Dedifferentiated amniotic fluid mesenchymal stem cell (primary cell): ENCODE measurements at regions not wholly inside any gene's neighbourhood (a gene's known extent, or its start where the extent isn't known, plus 50 kb on each side); places are given as distances from the start of the nearest gene placed in this dataset.
"Not testable (repeated sequence)": the region's sequence is repeated elsewhere in the genome, so short reads cannot be mapped to it uniquely, and the experiment has no call there.

Experiments used
- DNase-seq: peaks from one replicate; pipeline ENCODE4 v3.0.0-alpha.2; 2016; ENCODE audit errors: extremely low spot score

DNA sequence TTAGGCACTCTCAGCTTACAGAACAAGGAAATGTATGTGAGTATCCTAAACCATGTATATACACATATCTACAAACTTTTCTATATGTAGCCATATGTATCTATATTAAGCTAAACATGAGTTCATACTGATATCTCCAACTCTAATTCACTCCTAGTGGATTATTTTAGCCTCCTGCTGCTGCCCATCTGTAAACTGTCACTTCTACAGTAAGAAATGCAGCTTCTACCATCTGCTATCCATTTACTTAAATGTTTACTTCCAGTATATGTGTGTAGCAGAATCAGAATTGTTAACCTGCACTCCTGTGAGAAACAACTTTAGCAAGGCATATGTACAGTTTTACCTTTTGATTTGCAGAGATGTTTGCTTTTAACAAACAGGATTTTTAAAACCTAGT is 478.5 kb upstream of the CBLB start:
- no peak for DNase-seq

DNA sequence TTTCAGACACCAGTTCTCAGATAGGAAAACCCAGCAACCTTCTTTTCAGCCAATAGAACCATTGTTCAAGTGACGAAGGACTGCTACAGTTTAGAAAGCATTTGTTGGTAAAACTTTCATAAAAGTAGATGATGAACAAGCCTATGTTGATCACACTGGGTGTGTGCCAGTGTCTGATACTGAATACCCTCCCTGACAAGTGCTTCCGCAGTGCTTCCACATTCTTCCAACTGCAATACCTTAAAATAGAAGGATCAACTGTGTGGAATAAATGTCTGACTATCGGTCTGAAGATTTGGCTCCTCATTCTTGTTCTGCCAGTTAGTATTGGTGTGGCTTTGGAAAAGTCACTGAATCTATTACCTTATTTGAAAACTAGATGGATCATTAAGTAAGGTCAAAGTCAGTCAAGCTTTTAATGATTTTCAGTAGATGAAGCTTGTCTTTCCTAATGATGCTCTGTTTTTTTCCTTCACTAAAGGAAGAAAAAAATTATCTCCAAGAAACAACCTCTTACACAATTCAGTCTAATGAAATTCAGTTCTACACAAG is 479.4 kb upstream of the CBLB start:
- no peak for DNase-seq

DNA sequence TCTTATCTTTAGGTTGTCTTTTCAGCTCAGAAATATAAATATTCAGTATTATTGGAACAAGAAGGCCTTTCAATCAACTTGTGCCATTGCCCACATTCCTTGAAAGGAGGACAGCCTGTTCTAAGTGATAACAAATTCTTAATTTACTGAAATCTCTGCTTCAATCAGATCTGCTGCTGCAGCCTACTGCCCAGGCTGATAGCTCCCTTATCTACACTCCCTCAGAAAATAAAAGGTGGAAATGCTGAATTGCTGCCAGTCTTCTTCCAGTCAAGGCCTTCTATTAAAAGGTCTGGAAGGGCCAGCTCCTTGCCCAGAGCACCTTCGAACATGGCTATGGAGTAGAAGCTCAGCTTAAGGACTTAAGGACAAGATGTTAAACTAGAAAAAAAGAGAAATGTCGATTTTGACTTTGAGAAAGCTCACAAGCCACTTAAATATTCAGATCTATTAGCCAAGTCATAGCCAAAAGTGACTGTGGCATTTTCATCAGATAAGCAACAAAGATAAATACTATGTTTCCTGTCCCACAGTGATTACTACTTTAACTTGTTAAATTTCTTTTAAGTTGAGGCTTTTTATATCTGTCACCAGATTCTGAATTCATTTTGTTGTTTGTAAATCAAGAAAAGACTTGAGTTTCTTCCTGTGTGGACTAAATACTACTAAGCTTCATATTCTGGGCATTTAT is 480.5 kb upstream of the CBLB start:
- no peak for DNase-seq

DNA sequence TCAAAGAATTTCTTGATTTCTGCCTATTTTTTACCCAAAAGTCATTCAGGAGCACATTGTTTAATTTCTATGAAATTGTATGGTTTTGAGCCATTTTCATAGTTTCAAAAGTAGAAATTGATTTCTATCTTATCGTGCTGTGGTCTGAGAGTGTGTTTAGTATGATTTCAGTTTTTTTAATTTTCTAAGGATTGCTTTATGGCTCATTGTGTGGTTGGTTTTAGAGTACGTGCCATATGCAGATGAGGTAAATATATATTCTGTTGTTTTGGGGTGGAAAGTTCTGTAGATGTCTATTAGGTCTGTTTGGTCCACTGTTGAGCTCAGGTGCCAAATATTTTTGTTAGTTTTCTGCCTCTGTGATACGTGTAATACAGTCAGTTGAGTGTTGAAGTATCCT is 487.1 kb upstream of the CBLB start:
- DNase-seq: no peak

DNA sequence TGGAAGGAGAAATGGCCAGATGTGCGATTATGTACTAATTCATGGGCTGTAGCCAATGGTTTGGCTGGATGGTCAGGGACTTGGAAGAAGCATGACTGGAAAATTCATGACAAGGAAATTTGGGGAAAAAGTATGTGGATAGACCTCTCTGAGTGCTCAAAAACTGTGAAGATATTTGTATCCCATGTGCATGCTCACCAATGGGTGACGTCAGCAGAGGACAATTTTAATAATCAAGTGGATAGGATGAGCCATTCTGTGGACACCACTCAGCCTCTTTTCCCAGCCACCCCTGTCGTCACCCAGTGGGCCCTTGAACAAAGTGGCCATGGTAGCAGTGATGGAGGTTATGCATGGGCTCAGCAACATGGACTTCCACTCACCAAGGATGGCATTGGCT is 490.9 kb upstream of the CBLB start:
- no peak for DNase-seq

DNA sequence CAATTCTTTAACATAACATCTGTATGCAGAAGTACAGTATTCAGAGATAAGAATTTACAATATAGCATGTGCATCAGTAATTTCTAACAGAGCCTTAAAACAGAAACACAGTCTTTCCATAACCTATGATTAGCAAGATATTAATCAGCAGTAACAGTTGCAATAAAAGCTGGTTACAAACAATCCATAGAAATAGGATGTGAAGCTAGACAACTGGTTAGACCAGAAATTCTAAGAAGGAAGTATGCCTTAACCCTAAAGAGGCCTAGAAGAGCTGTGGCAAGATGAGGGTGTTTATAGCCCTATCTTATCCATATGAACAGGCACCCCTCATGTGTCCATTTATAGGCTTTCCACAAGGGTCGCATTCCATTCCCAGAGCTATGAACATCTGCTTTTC is 492.1 kb upstream of the CBLB start:
- not testable (repeated sequence) for DNase-seq

DNA sequence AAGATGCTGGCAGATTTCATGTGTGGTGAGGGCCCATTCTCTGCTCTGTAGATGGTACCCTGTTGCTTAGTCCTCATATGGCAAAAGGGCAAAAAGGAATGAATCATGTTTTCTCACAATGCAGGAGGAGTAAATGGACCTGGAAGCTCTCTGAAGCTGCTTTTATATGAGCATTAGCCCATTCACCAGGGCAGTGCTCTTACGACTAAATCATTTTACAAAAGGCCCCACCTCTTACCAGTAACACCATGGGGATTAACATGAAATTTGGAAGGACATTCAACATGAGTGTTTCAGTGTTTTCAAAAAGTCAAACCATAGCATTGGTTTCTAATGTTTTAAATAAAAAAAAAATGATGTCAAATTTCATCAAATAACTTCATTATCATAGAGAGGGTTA is 495.7 kb upstream of the CBLB start:
- DNase-seq: no peak

DNA sequence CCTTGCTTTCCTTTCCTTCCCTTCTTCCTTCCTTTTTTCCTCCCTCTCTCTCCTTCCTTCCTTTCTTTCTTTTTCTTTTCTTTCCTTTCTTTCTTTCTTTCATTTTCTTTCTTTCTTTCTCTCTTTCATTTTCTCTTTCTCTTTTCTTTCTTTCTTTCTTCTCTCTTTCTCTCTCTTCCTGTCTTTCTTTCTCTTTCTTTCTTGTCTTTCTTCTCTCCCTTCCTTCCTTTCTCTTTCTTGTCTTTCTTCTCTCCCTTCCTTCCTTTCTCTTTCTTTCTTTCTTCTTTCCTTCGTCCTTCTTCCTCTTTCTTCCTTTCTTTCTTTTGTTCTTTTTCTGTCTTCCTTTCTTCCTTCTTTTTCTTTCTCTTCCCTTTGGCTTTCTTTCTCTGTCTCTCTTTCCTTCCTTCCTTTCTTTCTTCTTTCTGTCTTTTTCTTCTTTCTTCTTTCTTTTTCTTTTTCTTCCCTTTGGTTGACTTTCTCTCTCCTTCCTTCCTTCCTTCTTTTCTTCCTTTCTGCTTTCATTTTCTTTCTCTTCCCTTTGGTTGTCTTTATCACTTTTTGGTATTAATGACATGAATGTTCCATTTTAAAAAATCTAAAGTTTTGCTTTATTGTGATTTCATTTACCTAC is 496.4 kb upstream of the CBLB start:
- no peak for DNase-seq

DNA sequence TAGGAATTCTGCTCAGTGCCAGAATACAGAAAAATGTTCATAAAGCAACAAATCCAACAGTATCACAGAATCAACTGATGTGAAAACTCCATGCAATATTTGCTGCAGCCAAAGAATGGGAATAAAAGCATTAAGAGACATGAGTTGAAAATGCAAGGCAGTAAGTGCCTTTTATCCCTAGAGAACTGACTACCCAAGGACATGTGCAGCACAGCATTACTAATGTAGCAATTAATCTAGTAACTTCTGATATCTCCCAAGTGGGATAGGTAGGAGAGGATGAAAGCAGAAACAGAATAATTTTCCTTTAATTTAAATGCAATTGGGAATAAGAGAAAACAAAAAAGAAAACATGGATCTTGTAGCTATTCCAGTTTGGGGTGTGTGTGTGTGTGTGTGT is 497.5 kb upstream of the CBLB start:
- DNase-seq: no peak

DNA sequence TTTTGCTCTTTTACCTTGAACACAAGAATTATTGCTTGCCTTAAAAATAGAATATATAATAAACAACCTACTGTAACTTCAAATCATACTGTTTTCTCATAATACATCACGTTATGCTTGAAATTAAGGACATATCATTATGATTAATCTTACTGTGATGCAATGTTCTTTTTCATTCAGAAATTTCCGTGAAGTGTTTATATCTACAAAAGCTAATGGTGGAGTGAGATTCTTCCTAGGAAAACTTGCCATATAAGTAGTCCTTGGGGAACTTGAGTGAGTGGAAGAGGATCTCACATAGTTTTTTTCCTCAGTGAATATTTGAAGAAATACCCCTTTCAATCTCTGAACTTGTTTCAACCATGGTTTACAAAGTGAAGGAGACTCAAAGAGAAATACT is 498.7 kb upstream of the CBLB start:
- DNase-seq: no peak

DNA sequence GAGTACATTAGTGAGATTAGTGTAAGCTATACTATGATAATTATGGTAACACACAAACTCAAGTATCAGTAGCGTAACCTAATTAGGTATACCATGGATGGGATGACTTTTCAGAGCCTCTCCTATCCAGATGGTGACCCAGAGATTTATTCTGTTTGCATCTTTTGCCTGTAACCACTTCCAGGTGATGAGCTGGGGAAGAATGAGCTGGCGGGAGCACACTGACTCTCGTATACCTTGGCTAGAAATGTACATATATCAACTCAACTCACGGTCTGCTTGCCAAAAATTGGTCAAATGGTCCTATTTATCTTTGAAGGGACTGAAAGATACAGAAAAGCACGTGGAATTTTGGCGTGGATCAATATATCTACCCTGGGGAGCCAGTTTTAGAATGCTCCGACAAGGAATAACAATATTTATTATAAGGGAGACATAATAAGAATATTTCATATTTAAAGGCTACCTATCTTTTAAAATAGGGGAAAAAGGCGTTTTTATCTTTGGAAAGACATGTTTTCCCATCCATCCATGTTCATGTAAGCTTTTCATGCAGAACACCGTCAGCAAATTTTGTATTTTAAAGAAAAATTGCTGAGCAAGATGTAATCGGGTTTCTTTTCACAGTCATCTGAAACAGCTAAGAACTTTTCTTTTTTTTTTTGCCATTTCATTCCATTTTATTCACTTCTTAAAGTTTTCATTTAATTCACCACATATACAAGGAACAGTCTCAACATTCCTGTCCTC is 502.6 kb upstream of the CBLB start:
- DNase-seq: no peak

DNA sequence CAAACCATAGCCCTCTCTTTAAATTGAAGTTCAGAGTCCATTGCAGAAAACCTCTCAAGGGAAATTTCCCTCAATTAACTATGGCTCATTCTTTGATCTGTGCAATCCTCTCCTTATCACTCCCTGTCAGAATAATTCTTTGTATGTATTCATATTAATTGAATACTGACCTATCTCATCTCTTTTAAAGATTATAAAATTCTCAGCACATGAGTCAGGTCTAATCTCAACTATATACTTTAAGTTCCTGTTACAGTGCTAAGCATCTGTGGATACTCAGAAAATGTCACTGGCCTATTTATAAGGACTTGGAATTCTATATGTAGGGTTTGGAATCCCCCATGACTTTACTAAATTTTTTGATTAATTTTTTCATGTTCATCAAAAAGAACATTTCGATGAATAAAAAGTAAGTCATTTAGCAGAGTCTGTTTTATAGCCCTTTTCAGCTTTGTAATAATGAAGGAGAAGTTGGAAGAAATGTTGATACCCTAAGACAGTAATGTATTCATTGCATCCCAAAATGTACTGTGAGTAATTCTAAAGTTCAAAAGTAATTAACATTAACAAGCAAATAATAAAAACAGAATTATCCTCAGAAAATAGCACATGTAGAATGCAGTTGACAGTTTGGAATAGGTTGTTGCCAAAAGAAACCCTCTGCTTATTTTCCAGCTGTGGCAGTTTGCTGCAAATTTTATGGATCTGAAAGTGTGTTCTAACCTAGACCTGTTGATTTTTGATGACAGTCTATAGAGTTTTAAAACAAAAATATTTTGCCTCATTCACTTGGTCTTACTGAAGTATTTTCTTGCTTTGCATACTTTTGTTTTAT is 503.4 kb upstream of the CBLB start:
- no peak for DNase-seq

DNA sequence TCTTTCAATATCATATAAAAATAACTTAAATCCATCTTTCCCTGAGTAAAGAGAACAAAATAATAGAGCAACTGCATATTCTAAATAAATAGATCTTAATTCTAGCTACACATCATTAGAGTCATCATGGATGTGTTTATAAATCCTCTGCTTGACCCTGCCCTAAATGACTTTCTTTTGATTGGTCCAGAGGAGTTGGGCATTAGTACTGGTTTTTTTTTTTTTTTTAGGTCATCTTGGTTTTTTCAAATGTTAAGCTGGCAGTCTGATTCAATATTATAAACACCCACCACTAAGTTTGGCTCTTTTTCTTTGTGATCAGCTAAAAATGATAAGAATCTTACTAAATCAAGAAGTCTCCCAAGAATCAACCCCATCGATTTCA is 504.0 kb upstream of the CBLB start:
- DNase-seq: no peak

DNA sequence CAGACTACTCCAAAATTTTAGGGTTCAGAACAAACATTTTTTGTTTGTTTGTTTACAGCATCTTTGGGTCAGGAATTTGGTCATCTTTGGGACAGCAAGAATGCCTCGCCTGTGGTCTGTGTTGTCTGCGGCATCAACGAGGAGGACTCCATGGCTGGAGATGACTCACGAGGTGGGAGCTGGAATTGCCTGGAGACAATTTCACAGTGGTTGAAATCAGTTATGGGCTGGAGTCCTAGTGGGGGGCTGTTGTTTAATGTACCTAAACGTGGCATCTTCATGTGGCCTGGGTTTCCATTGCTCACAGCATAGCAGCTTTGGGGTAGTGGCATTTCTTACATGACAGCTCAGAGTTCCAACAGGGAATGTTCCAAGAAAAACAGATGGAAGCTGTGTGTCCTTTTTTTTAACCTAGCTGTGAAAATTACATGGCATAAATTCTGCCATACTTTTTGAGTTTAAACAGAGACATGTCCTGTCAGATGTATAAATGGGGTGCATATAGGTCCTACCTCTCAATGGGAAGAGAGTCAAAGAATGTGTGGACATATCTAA is 507.3 kb upstream of the CBLB start:
- DNase-seq: no peak

DNA sequence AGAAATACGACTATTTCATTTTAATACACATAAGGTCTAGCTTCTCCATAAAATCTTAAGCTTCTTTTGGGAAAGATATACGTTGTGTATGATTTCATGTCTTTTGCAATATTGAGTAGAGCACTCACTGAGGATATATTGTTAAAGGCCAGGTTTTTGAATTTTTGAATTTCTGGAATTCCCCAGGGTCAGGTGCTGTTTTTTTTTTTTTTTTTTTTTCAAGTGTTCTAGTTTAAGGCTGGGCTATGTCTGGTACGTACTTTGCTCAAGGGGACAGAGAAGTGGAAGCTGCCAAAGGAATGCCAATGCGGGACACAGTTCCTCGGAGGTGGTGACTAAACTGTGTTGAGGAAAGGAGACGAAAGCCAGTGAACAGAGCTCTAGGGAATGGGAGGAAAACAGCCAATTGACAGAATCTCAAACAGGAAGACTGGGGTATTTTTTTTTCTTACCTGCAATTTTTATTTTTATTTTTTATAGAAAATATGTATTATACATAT is 510.5 kb upstream of the CBLB start:
- DNase-seq: no peak

DNA sequence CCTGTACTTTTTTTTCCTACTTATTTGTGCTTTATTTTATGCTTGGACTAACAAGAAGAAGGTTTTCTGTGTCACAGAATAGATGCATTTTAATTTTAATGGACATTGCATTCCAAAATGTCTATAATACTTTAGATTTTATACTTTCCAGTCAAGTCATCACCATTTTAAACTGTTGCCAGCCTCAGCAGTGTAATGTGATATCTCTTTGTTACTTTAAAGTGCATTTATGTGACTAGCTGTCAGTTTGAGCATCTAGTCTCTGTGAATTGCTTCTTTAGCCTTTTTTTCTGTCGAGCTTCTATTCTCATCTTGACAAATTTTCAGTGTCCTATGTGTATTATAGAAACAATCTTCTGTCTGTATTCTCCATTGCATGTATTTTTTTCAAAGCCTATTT is 511.4 kb upstream of the CBLB start:
- no peak for DNase-seq

DNA sequence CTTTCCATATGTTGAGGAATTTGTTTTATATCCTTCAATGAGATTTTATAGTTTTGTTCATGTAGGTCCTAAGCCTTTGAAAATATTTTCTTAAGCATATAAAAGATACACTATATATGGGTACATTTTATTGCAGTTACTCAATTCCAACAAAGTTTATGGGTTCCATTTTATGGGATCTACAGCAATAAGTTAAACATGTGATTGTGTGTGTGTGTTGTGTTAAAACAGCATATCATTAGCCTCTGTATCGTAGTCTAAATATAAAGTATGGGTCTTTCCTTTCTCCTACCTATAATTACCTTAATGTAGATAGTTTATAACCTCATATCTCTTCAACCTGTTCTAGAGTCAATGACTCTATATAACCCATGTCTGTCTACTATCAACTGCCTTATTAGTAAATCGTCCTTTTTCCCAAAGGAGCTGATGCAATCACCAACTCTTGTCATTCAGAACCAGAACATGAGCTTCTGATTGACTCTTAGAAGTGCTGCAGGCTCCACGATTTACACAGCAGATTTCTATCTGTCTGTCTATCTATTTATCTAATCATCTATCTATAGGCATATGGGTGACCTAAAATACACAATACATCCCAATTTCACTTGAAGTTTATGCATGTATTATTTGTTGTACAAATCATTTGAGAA is 512.6 kb upstream of the CBLB start:
- no peak for DNase-seq

DNA sequence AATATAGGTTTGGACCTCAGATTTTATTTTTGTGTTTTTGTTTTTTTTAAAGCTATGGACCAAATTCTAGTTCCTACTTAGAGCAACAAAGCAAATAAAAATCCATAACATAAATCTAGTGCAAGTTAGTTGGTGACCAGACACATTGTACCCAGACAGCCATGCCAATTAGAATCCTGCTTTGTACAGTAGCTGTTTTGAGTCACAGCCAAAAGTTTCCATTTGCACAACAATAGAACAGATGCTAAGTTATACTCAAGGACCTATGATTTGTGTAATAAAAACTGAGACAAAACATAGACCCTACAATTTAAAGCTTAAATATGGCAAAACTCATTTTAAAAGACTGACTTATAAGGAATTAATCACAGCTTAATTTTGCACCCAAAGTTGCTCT is 513.1 kb upstream of the CBLB start:
- no peak for DNase-seq

DNA sequence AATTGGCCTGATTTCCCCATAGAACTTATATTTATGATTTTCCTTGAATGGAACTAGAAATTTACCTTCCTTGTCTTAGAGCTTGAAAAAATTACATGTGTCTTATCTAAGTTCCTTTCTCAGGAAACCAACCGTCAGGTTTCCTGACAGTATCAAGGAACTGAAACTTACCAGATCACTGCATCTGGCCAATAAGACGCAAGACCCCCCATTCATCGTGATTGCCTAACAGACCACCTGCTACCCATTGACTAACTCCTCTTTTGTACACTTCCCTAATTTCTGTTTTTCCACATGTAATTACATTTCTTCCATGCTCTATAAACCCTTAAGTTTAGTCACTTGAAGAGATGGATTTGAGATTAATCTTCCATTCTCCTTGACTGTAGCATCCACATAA is 517.2 kb upstream of the CBLB start:
- DNase-seq: no peak

DNA sequence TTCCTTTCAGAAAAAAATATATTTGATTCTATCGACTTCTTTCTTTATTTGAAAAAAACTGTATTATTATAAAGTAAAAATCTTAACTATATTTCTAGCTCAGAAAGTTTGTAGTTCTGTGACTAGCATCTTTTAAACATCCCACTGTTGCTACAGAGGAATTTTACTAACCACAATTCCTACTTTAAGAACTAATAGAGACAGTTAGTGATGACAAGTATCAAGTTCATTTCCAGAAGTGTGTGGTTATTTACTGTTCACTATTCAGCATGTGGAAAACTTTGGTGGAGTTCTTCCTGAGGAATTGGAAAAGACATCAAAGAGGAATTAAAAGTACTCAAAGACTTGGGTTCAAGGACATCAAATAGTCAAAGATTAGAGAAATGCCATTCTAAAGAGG is 524.1 kb upstream of the CBLB start:
- no peak for DNase-seq

DNA sequence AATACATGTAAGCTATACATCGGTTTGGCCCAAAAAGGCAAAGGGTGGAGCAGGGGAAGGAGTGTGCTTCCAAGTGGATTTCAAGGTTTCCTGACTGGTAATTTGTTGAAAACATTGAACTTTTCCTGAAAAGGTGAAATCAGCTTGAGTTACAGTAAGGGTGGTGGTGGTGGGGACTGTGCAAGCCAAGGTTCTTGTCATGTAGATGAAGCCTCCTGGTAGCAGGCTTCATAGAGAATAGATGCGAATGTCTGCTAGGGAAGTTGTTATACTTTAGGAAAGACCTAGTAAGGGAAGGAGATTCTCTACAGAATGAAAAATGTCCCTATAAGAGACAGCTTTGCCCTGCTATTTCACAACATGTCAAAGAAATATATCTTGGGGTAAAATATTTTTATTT is 528.2 kb upstream of the CBLB start:
- no peak for DNase-seq
